ENCODE measurements at regions not wholly inside any gene's neighbourhood (a gene's known extent, or its start where the extent isn't known, plus 50 kb on each side); places are given as distances from the start of the nearest gene placed in this dataset.
A peak's percentile ranks its signal among the peaks of the same experiment; 100 is the strongest.

DNA sequence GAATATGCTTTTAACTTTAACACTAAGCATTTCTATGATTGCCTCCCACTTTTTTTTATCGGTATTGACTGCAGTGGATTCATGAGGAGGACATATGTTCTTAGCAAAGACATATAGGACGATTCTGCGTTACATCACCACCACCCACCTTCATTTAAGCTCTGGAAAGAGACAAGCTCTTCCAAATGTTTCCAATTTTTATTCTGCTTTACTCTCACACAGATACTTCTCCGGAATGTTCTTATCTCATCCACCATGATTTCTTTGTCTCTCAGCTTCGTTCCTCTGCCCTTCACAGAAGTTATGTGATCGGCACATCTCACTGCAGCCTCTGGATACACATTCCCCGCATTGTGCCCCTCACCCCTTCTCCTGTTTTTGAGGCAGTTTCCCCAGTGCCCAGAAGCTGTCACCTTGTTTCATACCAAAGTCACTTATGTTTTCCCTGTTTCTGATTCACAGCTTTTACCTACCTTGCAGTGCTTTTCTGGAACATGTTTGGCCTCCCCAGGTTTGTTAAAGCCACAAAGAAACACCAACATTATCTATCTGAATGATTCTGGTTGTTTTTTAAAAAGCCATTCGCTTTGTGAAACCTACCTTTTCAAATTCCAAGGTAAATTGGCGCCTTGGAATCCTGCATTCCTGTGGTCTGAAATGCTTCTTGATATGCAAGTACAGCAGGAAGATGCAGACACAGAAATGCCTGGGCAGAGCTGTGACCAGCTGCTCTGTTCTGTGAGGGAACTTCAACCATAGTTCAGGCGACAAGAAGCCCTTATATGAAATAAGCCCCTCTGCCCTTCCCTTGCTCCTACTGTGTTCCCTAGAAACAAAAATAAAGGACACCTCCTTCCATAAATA, 1020.2 kb downstream of the TTLL7 start:
- peak; percentile 3 for DNase-seq (ENCODE audit: low read depth)
- in situ Hi-C loops (cut with HindIII; ENCODE audit: low pct_unique_long_range_greater_than_20kb, low sequenced_read_pairs): no loop called here

DNA sequence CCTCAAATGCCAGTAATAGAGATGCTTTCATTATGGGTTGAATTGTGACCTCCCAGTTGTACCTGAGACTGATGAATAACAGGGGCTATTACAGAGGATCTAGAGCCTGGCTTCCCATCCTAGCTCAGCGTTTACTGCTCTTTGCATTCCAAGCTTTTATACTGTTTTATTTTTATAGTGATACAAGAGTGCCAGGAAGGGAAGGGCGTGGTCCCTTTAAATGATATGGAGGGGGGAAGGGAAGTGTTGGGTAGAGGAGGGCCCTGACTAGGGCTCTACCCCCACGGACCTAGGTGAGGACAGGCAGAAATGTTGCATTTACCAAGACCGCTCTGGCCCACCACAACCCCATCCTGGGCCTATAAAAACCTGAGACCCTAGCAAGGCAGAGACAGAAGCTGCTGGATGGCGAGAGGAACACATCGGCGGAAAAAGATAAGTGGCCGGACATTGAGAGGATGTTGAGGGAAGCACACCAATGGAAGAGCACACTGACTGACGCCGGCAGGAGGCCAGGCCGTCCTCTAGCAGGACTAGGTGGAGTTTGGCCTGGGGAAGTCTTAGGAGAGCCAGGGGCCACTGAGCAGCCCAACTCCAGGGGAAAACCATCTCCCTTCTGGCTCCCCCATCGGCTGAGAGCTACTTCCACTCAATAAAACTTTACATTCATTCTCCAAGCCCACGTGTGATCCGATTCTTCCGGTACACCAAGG, 1025.9 kb downstream of the TTLL7 start:
- in situ Hi-C loops (cut with HindIII; ENCODE audit: low pct_unique_long_range_greater_than_20kb, low sequenced_read_pairs): no loop called here
- no peak for DNase-seq (ENCODE audit: low read depth)

DNA sequence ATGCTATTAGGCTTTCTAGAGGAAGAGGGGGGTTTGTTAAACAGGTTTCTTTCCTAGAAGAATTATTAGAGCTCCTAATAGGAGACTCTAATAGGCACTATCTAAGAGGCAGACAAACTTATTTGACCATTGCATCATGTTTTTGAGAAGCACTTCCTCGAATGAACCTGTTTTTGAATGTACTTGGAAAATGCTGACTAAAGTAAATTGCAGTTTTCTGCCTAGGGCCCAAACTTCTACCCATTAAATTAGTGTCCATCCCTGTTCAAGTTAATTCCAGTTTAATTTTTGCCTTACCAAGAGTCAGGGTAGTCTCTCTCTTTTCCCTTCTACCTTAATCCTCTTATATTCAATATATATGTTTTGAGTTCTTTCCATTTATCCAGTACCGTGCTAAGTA, 1029.6 kb downstream of the TTLL7 start:
- DNase-seq (ENCODE audit: low read depth): no peak
- in situ Hi-C loops (cut with HindIII; ENCODE audit: low pct_unique_long_range_greater_than_20kb, low sequenced_read_pairs): no loop called here

DNA sequence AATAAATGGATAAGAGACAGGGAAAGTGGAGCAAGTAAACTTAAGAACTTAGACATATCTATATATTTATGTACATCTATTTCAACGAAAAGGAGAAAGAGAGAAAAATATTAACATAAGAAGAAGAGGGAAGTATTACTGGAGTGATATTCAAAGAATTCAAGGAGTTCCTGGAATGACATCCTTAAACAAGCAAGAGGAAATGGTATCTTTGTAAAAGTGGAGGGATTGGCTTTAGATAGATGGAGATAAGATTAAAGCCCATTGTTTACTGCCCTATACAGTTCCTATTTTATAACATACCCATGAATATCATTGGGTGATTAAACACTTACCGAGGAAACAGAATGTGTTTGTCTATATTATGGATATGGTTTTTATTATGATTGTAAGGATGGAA, 1036.3 kb downstream of the TTLL7 start:
- in situ Hi-C loops (cut with HindIII; ENCODE audit: low pct_unique_long_range_greater_than_20kb, low sequenced_read_pairs): no loop called here
- no peak for DNase-seq (ENCODE audit: low read depth)

DNA sequence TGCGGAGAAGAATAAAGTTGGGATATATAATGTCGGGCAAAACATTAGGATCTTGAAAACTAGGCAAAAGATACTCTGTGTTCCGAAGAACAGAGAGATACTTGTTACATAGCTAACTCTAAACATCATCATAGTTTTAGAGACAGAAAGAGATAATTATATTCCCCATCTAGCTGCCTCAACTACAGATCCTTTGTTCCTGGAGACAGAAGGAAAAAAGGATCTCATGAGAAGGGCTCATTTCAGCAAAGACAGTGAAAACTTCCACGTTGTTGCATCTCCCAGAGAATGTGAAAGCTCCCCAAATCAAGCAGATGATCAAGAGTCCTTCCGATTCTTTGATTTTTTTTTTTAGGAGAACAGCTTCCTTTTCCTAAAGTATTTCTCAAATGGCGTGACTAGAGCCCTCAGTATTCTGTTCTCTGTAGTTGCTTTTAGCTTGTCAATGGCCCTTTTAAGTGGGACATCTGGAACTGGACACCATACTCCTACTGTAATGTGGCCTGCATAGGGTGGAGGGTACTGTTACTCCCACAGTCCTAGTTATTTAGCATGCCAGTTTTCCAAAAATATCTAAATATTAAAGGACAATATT, 1048.2 kb downstream of the TTLL7 start:
- no peak for DNase-seq (ENCODE audit: low read depth)
- in situ Hi-C loops (cut with HindIII; ENCODE audit: low pct_unique_long_range_greater_than_20kb, low sequenced_read_pairs): no loop called here

DNA sequence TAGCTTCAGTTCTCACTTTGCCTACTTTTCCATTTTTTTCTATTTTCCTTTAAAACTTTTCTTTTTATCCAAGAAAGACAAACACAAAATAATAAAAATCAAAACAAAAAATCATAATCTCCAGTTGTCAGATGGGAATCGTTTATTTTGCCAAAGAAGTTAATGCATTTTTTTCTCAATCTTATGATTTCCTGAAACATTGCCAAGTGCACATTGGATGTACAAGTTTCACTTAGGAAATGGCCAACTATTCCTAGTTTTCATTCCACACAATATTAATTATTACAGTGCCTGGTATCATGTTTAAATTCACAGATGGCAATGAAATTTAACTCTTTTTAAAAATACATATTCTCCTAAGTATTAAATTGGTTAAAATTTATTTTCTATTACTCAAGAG, 1050.5 kb downstream of the TTLL7 start:
- DNase-seq (ENCODE audit: low read depth): no peak
- in situ Hi-C loops (cut with HindIII; ENCODE audit: low pct_unique_long_range_greater_than_20kb, low sequenced_read_pairs): no loop called here

DNA sequence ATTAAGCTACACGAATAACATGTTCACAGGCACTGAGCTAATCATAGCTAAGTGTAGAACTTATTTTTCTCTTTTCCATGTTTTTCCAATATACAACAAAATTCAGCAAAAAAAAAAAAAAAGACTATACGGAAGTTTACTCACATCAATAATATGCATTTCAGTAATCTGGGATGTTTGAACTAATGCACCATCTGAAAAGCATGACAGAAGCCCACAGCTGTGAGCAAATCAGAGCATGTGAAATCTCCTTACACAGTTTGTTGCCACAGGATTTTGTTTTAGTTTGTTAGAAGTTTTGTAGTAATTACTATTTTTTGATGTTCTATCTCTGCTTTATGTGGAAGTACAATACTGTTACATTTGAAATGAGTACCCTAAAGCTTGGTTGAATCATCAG, 1051.7 kb downstream of the TTLL7 start:
- in situ Hi-C loops (cut with HindIII; ENCODE audit: low pct_unique_long_range_greater_than_20kb, low sequenced_read_pairs): no loop called here
- DNase-seq (ENCODE audit: low read depth): no peak

DNA sequence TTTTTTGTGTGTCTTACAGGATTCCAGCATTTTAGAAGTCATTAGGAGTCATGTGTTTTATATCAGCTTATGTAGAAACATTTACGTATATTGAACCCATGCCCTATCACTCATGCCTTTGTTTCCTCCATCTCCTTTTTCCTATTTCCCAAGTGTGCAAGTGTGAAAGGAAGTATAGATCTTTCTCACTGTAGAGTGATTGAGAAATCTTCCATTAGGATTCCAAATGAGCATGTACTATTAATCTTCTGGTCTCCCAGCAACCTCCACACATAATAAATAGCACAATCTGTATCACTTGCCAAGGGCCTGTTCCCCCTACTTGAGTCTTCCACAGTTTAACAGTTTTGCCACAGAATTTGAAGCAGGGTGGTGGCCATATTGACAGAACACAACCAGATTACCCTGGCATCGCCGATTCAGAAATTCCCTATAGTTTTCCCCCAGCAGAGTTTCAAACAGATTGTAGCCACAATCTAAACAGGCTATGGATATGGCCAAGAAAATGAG, 1052.8 kb downstream of the TTLL7 start:
- DNase-seq (ENCODE audit: low read depth): no peak
- in situ Hi-C loops (cut with HindIII; ENCODE audit: low pct_unique_long_range_greater_than_20kb, low sequenced_read_pairs): no loop called here

DNA sequence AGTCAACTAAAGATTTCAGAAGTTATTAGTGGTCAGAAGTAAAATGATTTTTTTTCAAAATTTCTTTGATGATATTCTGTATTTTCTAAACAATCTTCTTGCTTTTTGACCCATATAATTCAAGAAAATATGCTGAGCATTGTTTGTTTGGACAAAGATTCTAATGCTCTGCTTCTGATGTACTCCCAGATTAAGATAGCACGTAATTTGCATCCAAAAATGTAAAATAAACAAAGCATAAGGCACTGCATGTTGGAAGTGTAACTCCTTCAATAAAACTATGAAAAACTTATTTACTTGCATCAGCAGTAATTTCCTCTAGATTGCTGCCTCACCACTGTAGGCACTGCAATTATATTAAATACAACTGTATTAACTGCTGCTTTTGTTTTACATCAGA, 1054.1 kb downstream of the TTLL7 start:
- in situ Hi-C loops (cut with HindIII; ENCODE audit: low pct_unique_long_range_greater_than_20kb, low sequenced_read_pairs): no loop called here
- DNase-seq (ENCODE audit: low read depth): no peak

DNA sequence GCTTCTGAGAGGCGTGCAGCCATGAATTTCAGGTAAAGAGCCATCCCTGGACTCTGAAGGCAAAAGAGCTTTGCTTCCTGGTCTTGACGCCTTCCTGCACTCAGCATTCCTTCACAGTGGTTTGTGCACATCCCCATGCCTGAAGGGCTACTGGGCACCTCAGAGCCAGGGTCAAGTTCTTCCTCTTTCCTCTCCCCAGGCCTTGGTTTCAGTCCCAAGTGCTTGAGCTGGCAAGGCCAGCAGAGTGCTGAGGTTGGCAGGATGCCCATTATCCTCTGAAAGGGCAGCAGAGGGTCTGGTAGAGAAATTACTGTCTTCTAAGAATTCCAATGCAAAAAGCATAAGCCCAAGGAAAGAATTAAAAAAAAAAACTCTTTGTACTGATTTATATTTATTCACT, 1064.9 kb downstream of the TTLL7 start:
- in situ Hi-C loops (cut with HindIII; ENCODE audit: low pct_unique_long_range_greater_than_20kb, low sequenced_read_pairs): no loop called here
- DNase-seq (ENCODE audit: low read depth): no peak

DNA sequence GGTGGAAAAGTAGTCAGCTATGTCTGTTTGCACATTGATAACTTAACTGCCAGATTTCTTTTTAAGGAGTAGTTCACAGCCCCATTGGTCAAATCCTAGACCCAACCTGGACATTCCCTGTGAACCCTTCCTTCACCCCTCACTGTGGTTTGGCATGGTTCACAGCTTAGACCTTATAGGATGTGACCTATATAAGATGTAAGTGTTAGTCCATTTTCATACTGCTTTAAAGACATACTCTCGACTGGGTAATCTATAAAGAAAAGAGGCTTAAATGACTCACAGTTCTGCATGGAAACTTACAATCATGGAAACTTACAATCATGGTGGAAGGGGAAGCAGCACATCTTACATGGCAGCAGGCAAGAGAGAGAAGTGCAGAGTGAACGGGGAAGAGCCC, 1066.2 kb downstream of the TTLL7 start:
- in situ Hi-C loops (cut with HindIII; ENCODE audit: low pct_unique_long_range_greater_than_20kb, low sequenced_read_pairs): no loop called here
- no peak for DNase-seq (ENCODE audit: low read depth)

DNA sequence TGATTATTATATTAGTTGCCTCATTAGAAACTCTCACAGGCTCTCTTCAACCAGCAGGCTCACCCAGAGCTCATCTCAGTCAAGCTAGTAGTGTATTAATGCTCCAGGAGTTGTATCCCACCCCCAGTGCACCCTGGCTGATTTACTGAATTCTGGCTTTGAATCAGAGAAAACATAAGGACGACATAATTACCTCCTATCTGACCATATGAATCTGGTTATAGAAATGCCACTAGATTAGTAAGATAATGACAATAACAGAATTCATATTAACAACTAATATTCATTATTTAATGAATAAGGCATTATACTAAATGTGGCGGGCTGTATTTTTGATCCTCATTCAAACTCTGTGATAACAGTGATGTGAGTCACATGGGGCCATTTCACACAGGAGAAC, 1066.7 kb downstream of the TTLL7 start:
- in situ Hi-C loops (cut with HindIII; ENCODE audit: low pct_unique_long_range_greater_than_20kb, low sequenced_read_pairs): no loop called here

DNA sequence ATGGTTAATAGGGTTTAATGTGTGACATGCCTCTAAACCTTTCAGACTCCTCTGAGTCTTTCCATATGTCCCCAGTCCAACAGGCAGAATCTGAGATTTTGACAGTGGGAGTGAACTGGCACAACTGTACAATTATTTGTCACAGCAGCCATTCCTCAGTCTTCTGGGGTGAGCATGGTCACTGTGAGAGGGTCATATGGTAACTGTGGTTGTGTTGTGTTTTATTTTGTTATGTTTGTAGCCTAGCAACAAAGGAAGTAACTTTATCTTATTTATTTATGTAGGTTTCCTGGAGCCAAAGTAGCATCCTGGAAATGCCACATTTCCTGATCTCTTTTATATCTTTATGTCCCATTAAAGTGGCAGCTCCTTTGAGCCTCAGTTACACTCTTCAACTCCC, 1067.9 kb downstream of the TTLL7 start:
- no peak for DNase-seq (ENCODE audit: low read depth)
- in situ Hi-C loops (cut with HindIII; ENCODE audit: low pct_unique_long_range_greater_than_20kb, low sequenced_read_pairs): no loop called here

More for the DNA sequence above, 1066.7 kb downstream of the TTLL7 start:
- DNase-seq (ENCODE audit: low read depth): no peak

DNA sequence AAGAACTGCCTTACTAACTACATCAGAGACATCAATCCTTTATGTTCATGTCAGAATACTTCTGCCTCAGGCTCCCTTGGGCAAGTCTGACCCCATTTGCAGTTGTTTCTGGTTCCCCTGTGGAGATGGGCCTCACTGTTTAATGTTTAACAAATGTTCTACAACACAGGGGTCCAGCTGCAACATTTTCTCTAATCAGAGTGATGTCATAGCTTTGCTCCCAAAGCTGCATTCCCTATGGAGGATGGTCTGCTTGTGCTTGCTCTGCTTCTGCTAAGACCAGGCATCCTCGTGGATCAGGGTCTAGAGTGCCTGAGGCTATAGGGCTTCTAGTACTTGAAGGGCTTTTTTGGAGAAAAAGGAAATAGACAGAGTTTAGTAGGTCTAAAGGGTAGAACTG, 1071.2 kb downstream of the TTLL7 start:
- in situ Hi-C loops (cut with HindIII; ENCODE audit: low pct_unique_long_range_greater_than_20kb, low sequenced_read_pairs): no loop called here
- DNase-seq (ENCODE audit: low read depth): no peak

DNA sequence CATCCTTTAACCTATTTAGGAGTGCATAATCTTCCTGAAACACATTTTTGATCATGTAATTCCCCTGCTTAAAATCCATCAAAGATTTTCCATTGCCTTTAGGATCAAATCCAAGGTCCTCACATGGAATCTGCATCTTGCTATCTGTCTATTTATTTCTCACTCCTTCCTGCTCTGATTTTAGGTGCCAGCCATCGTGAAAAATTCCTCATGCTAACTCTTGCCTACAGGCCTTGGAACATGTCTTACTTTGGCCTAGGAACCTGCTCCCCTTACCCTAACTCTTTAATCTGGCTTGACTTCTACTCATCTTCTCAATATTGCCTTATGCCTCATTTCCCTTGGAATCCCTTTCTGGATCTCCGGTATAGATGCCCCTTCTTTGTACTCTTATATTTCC, 1074.3 kb downstream of the TTLL7 start:
- no peak for DNase-seq (ENCODE audit: low read depth)
- in situ Hi-C loops (cut with HindIII; ENCODE audit: low pct_unique_long_range_greater_than_20kb, low sequenced_read_pairs): no loop called here

DNA sequence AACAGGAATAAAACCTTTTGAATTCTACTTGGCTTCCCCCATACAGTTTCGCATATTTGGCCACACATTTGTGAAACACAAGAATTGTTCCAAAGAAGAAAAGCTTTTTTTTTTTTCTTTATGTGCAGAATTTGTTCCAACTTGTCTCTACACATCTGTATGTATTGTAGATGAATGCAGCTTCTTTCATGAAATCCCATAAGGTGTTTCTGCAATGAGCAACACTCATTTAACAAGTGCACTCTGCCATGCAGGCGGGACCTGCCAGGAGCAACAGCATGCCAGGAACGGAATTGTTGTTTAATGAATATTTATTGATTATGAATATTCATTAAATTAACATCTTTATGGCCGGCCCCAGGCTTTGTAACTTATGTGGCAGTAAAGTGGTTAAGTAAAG, 1075.0 kb downstream of the TTLL7 start:
- no peak for DNase-seq (ENCODE audit: low read depth)

DNA sequence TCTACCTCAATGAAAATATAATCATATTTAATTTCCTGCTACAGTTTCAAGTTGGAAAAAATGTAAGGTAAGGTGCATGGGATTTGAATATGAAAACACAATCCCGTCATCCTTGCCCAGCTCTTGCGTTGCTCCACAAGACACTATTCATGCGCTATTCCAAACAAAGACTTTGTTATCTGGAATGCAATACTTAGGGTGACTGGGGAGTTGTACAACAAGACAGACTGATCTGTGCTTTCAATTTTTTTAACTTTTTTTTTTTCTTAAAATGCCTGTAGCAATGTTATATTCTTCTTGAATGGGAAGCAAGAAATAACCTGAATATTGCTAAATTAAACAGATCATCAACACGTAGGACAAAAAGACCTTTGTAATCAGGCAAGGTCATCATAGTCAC, 1077.2 kb downstream of the TTLL7 start:
- in situ Hi-C loops (cut with HindIII; ENCODE audit: low pct_unique_long_range_greater_than_20kb, low sequenced_read_pairs): no loop called here
- no peak for DNase-seq (ENCODE audit: low read depth)

More for the DNA sequence above, 1075.0 kb downstream of the TTLL7 start:
- in situ Hi-C loops (cut with HindIII; ENCODE audit: low pct_unique_long_range_greater_than_20kb, low sequenced_read_pairs): no loop called here

DNA sequence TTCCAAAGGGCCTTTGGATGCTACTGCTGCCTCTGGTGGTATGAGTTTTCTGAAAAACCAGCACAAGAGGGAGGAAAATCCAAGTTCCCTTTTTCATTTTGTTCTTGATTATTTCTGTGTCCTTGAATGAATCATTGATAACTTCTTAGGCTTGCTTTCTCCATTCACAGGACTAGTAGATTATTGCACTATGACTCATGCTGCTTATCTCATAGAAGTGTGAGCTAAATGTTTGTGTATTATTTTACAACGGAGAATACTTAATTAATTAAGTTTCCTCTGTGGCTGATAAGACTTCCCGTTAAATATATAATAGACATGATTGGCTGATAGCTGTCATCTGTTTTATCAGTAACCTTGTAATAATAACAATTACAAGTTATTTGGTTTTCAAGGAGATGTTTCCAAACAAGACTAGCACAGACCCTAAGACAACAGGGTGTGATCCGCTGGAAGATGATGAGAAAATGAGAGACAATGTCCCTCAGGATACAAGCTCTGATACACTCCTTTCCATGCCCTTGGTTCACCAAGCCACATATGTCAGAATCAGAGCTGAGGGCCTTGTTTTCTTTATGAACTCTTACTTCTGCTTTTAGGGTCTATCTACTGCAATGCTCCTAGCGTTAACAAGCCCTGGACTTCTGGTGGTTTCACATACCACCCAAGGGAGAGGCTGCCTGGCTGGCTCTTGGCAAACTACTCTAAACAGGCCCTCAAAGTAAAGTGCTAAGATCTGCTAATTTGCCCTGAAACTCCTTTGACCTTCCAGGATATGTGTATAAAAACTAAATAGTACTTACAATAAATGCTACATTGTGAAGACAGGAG, 1078.3 kb downstream of the TTLL7 start:
- no peak for DNase-seq (ENCODE audit: low read depth)
- in situ Hi-C loops (cut with HindIII; ENCODE audit: low pct_unique_long_range_greater_than_20kb, low sequenced_read_pairs): no loop called here

All from Caki2 (cell line).